ENCODE measurements at regions not wholly inside any gene's neighbourhood (a gene's known extent, or its start where the extent isn't known, plus 50 kb on each side); places are given as distances from the start of the nearest gene placed in this dataset.

GRCh38 chr5:101160002-101160401, 256.9 kb upstream of the ST8SIA4 start:
- Histone ChIP-seq H3K4me1 (no peaks in the 10 kb centered on the region), H3K27ac (no peak overlapping the region), H3K4me3 (no peak overlapping the region), H3K9me3 (no peaks in the 10 kb centered on the region), H3K36me3 (no peaks in the 10 kb centered on the region), H3K27me3 (no peaks in the 10 kb centered on the region)
- no peak for TF ChIP-seq POLR2A (IDR thresholded peaks at IDR 0.05)
- TF ChIP-seq, protein P1, sequence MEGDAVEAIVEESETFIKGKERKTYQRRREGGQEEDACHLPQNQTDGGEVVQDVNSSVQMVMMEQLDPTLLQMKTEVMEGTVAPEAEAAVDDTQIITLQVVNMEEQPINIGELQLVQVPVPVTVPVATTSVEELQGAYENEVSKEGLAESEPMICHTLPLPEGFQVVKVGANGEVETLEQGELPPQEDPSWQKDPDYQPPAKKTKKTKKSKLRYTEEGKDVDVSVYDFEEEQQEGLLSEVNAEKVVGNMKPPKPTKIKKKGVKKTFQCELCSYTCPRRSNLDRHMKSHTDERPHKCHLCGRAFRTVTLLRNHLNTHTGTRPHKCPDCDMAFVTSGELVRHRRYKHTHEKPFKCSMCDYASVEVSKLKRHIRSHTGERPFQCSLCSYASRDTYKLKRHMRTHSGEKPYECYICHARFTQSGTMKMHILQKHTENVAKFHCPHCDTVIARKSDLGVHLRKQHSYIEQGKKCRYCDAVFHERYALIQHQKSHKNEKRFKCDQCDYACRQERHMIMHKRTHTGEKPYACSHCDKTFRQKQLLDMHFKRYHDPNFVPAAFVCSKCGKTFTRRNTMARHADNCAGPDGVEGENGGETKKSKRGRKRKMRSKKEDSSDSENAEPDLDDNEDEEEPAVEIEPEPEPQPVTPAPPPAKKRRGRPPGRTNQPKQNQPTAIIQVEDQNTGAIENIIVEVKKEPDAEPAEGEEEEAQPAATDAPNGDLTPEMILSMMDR (IDR thresholded peaks at IDR 0.05): no peak
- no peak for DNase-seq
- intact Hi-C loops (cut with DNase I; ENCODE audit: low total_unique reads): no loop called here

GRCh38 chr5:101159006-101159405, 255.9 kb upstream of the ST8SIA4 start:
- H3K4me1 ChIP-seq: no peaks in the 10 kb centered on the region
- intact Hi-C loops (cut with DNase I; ENCODE audit: low total_unique reads): no loop called here
- no peak for TF ChIP-seq POLR2A (IDR thresholded peaks at IDR 0.05)
- TF ChIP-seq, protein P1 (IDR thresholded peaks at IDR 0.05): no peak
- H3K36me3 ChIP-seq: no peaks in the 10 kb centered on the region
- no peak overlapping the region for H3K27ac ChIP-seq
- no peak overlapping the region for H3K4me3 ChIP-seq
- no peaks in the 10 kb centered on the region for H3K9me3 ChIP-seq
- no peak for DNase-seq
- H3K27me3 ChIP-seq: no peaks in the 10 kb centered on the region

- Histone ChIP-seq H3K4me1 (no peaks in the 10 kb centered on the region), H3K27me3 (no peaks in the 10 kb centered on the region), H3K27ac (no peak overlapping the region), H3K36me3 (no peaks in the 10 kb centered on the region), H3K4me3 (no peak overlapping the region), H3K9me3 (no peaks in the 10 kb centered on the region)
- intact Hi-C loops (cut with DNase I; ENCODE audit: low total_unique reads): no loop called here
- TF ChIP-seq, protein P1 (IDR thresholded peaks at IDR 0.05): no peak
- no peak for DNase-seq
These were observed 250.4 kb upstream of the ST8SIA4 start for GRCh38 chr5:101153526-101153925.

GRCh38 chr5:101143526-101143925, 240.4 kb upstream of the ST8SIA4 start:
- no peaks in the 10 kb centered on the region for H3K9me3 ChIP-seq
- intact Hi-C loops (cut with DNase I; ENCODE audit: low total_unique reads): no loop called here
- no peak overlapping the region for H3K27ac ChIP-seq
- TF ChIP-seq, protein P1 (IDR thresholded peaks at IDR 0.05): no peak
- TF ChIP-seq POLR2A (IDR thresholded peaks at IDR 0.05): no peak
- H3K36me3 ChIP-seq: no peaks in the 10 kb centered on the region
- no peak for DNase-seq
- no peaks in the 10 kb centered on the region for H3K27me3 ChIP-seq
- no peak overlapping the region for H3K4me3 ChIP-seq
- no peaks in the 10 kb centered on the region for H3K4me1 ChIP-seq

GRCh38 chr5:101142102-101142501, 239.0 kb upstream of the ST8SIA4 start:
- H3K4me3 ChIP-seq: no peak overlapping the region
- no peak for DNase-seq
- no peaks in the 10 kb centered on the region for H3K9me3 ChIP-seq
- TF ChIP-seq, protein P1 (IDR thresholded peaks at IDR 0.05): no peak
- TF ChIP-seq POLR2A (IDR thresholded peaks at IDR 0.05): no peak
- no peaks in the 10 kb centered on the region for H3K4me1 ChIP-seq
- no peaks in the 10 kb centered on the region for H3K27me3 ChIP-seq
- no peak overlapping the region for H3K27ac ChIP-seq
- intact Hi-C loops (cut with DNase I; ENCODE audit: low total_unique reads): no loop called here
- no peaks in the 10 kb centered on the region for H3K36me3 ChIP-seq

Data from uterus (tissue), 3 donors.